B cell (primary cell): ENCODE measurements at regions not wholly inside any gene's neighbourhood (a gene's known extent, or its start where the extent isn't known, plus 50 kb on each side); places are given as distances from the start of the nearest gene placed in this dataset.

Experiments
- ATAC-seq: fragments of 200-7000 bp; cut with Tn5 transposase; one replicate; pipeline ENCODE4 v1.10.0; 2021; ENCODE audit warnings: low read depth, mild to moderate bottlenecking, moderate number of reproducible peaks, moderate library complexity
- CTCF ChIA-PET: fragments of 350-600 bp; sonication (Branson Sonifier 250); formaldehyde crosslinking; loops from one replicate; lab custom pipeline; 2021; ENCODE audit warnings: antibody characterized with exemption, inconsistent platforms; lab: Charles Lee
- POLR2A ChIA-PET: fragments of 350-600 bp; sonication (Branson Sonifier 250); formaldehyde crosslinking; loops from one replicate; lab custom pipeline; 2021; ENCODE audit warnings: antibody characterized with exemption; lab: Charles Lee
- DNase-seq: peaks from one replicate; pipeline ENCODE4 v3.0.0; 2013
- H2AFZ ChIP-seq: 2 replicates; pipeline ENCODE4 v1.6.1; 2012; ENCODE audit warnings: mild to moderate bottlenecking, low read depth, low read length; ENCODE audit not compliant: insufficient read depth, poor library complexity, severe bottlenecking
- H3K27ac ChIP-seq, 2 donors: 1 replicate in 1 of 2; 2 replicates in 1 of 2; pipeline ENCODE4 v1.5.1; 2012 to 2013; ENCODE audit warnings: low read length in 2 of 2, mild to moderate bottlenecking in 2 of 2, moderate library complexity in 1 of 2
- H3K27me3 ChIP-seq, 4 experiments: fragments of 200-600 bp in 1 of 4; sonication (generic) in 1 of 4; replicated peaks in 1 of 4; 1 replicate in 2 of 4; 2 replicates in 2 of 4; pipeline versions ENCODE4 v1.6.1 to v1.7.0; 2013 to 2016; ENCODE audit warnings: low read length in 3 of 4, mild to moderate bottlenecking in 2 of 4, mixed read lengths in 1 of 4, moderate library complexity in 1 of 4; ENCODE audit not compliant: insufficient read depth in 4 of 4, control insufficient read depth in 3 of 4; ENCODE audit errors: control extremely low read depth in 1 of 4
- H3K36me3 ChIP-seq, 2 experiments: replicated peaks in 1 of 2; 1 replicate in 1 of 2; 2 replicates in 1 of 2; pipeline versions ENCODE4 v1.6.1 to v1.7.1; 2013; ENCODE audit warnings: low read length in 1 of 2; ENCODE audit not compliant: insufficient read depth in 2 of 2, control insufficient read depth in 1 of 2; ENCODE audit errors: control extremely low read depth in 1 of 2, extremely low read depth in 1 of 2
- H3K4me1 ChIP-seq, 2 donors: fragments of 200-600 bp in 1 of 2; sonication (generic) in 1 of 2; 1 replicate in 1 of 2; 2 replicates in 1 of 2; pipeline versions ENCODE4 v1.5.1 to v1.6.1; 2013 to 2017; ENCODE audit warnings: low read length in 2 of 2; ENCODE audit not compliant: control insufficient read depth in 2 of 2, insufficient read depth in 2 of 2
- H3K4me2 ChIP-seq: replicated peaks from 2 replicates; pipeline ENCODE3; 2012; ENCODE audit warnings: mild to moderate bottlenecking, low read depth, low read length; ENCODE audit not compliant: poor library complexity, severe bottlenecking
- H3K4me3 ChIP-seq, 5 experiments: fragments of 200-600 bp in 1 of 5; sonication (generic) in 1 of 5; 1 replicate in 3 of 5; 2 replicates in 2 of 5; pipeline versions ENCODE4 v1.5.1 to v1.7.0; 2011 to 2016; ENCODE audit warnings: low read length in 4 of 5, mild to moderate bottlenecking in 4 of 5, low read depth in 2 of 5, control low read depth in 1 of 5, moderate library complexity in 1 of 5; ENCODE audit not compliant: insufficient read depth in 1 of 5; ENCODE audit errors: control extremely low read depth in 1 of 5, extremely low read depth in 1 of 5
- H3K79me2 ChIP-seq: fragments of 200-600 bp; sonication (generic); one replicate; pipeline ENCODE4 v1.6.0; 2016; ENCODE audit warnings: low read length; ENCODE audit not compliant: control insufficient read depth, insufficient read depth
- H3K9ac ChIP-seq: fragments of 200-600 bp; sonication (generic); 2 replicates; pipeline ENCODE4 v1.6.1; 2017; ENCODE audit warnings: mild to moderate bottlenecking, low read length, moderate library complexity
- H3K9me3 ChIP-seq, 3 donors: one replicate each; pipeline versions ENCODE4 v1.6.1 to v1.7.1; 2013; ENCODE audit warnings: low read length in 2 of 3; ENCODE audit not compliant: control insufficient read depth in 2 of 3, insufficient read depth in 1 of 3; ENCODE audit errors: control extremely low read depth in 1 of 3
- H4K20me1 ChIP-seq: 2 replicates; pipeline ENCODE4 v1.6.0; 2012; ENCODE audit warnings: mild to moderate bottlenecking, low read length; ENCODE audit not compliant: insufficient read depth, control insufficient read depth, poor library complexity, severe bottlenecking
- H3K27ac Mint-ChIP-seq: one replicate; pipeline ENCODE4 v1.8.0; 2021; ENCODE audit warnings: mixed read lengths
- H3K27me3 Mint-ChIP-seq: one replicate; pipeline ENCODE4 v1.8.0; 2021; ENCODE audit warnings: mixed read lengths
- H3K4me1 Mint-ChIP-seq: one replicate; pipeline ENCODE4 v1.8.0; 2021; ENCODE audit warnings: mixed read lengths
- H3K4me3 Mint-ChIP-seq: one replicate; pipeline ENCODE4 v1.8.0; 2021; ENCODE audit warnings: mixed read lengths
- H3K9me3 Mint-ChIP-seq: one replicate; pipeline ENCODE4 v1.8.0; 2022; ENCODE audit warnings: mixed read lengths; ENCODE audit not compliant: insufficient read depth
- EZH2 ChIP-seq: IDR thresholded peaks from 2 replicates; pipeline ENCODE4 v1.6.1; 2012; ENCODE audit warnings: borderline replicate concordance, low read depth, mild to moderate bottlenecking, moderate library complexity, low read length; ENCODE audit not compliant: insufficient read depth, poor library complexity, severe bottlenecking
- WGBS: methylation state at CpG from one replicate; pipeline ENCODE4 v1.1.5; 2013; ENCODE audit warnings: missing lambda C conversion rate; ENCODE audit not compliant: insufficient coverage; 5-methylcytosine and 5-hydroxymethylcytosine counted together
- intact Hi-C: fragments of 100-400 bp; cut with micrococcal nuclease; formaldehyde crosslinking; loops from one replicate; pipeline ENCODE4 v1.10.0; 2022
- TF ChIP-seq, protein P1 (sequence below): fragments of 200-600 bp; IDR thresholded peaks from one replicate; pipeline ENCODE4 v1.8.0; 2022; ENCODE audit warnings: antibody characterized with exemption, mild to moderate bottlenecking

DNA sequence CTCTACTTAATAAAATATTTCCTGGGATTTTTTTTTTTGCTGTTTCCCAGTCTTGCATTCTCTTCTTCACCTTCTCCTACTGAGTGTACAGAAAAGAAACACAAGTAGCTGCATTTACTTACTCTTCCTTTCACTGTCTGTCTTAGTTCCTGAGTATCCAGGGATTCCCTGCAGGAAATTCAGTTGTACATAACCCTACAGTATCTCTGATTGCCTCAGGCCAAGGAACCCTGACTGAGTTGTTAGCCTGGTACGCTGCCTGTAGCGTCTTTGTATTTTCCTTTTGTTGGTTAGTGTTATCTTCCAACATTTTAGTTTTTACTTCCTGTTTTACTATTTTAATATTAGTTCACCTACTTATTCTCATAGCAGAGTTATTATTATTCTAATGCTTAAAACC lies 142.5 kb upstream of the ROBO1 start:
- H3K4me1 ChIP-seq = no peaks in the 10 kb centered on the region
- no peak overlapping the region for H3K9ac ChIP-seq
- POLR2A ChIA-PET = no interaction called here
- CTCF ChIA-PET = no interaction called here
- no peak for DNase-seq
- H3K4me3 Mint-ChIP-seq = no peak overlapping the region
- no peak for ATAC-seq
- peaks cover 0 to 2% (median 0%) of the 10 kb centered on the region in 3 donors for H3K9me3 ChIP-seq
- intact Hi-C loops = no loop called here
- H3K27me3 ChIP-seq = no peaks in the 10 kb centered on the region
- no peaks in the 10 kb centered on the region for H3K79me2 ChIP-seq
- H3K4me1 Mint-ChIP-seq = no peaks in the 10 kb centered on the region
- TF ChIP-seq EZH2 = no peak
- TF ChIP-seq, protein P1, sequence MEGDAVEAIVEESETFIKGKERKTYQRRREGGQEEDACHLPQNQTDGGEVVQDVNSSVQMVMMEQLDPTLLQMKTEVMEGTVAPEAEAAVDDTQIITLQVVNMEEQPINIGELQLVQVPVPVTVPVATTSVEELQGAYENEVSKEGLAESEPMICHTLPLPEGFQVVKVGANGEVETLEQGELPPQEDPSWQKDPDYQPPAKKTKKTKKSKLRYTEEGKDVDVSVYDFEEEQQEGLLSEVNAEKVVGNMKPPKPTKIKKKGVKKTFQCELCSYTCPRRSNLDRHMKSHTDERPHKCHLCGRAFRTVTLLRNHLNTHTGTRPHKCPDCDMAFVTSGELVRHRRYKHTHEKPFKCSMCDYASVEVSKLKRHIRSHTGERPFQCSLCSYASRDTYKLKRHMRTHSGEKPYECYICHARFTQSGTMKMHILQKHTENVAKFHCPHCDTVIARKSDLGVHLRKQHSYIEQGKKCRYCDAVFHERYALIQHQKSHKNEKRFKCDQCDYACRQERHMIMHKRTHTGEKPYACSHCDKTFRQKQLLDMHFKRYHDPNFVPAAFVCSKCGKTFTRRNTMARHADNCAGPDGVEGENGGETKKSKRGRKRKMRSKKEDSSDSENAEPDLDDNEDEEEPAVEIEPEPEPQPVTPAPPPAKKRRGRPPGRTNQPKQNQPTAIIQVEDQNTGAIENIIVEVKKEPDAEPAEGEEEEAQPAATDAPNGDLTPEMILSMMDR = no peak
- no peaks in the 10 kb centered on the region for H3K9me3 Mint-ChIP-seq
- no CpG with 5 or more reads among the region's 2 CpGs for WGBS
- H3K27ac Mint-ChIP-seq = no peak overlapping the region
- no peak overlapping the region for H3K4me3 ChIP-seq
- no peak overlapping the region for H2AFZ ChIP-seq
- H3K27me3 Mint-ChIP-seq = no peaks in the 10 kb centered on the region
- no peaks in the 10 kb centered on the region for H4K20me1 ChIP-seq
- H3K27ac ChIP-seq = no peak overlapping the region
- no peaks in the 10 kb centered on the region for H3K36me3 ChIP-seq
- H3K4me2 ChIP-seq = no peak overlapping the region

DNA sequence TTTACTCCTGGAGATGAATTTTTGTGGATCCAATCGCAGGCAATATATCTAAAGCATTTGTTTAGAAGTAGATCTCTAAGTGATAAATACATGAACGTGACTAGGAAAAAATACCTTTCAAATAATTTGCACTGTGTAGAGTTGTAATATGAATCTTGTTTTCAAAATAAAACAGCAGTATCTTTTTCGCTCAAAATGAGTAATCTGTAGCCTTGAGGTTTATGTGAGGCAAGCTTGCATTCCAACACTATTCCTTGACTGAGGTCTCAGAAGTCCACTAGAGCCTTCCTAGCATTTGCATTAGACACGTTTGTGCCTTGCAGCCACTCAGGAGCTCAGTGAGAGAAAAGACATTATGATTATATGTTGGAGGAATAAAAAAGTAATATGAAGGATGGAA lies 138.3 kb upstream of the ROBO1 start:
- H3K4me2 ChIP-seq = no peak overlapping the region
- Mint-ChIP-seq H3K9me3 (peaks cover 1% of the 10 kb centered on the region), H3K4me3 (no peak overlapping the region), H3K27me3 (no peaks in the 10 kb centered on the region), H3K4me1 (no peaks in the 10 kb centered on the region), H3K27ac (no peak overlapping the region)
- no peaks in the 10 kb centered on the region for H3K79me2 ChIP-seq
- TF ChIP-seq EZH2 = no peak
- TF ChIP-seq, protein P1 = no peak
- no peaks in the 10 kb centered on the region for H3K4me1 ChIP-seq
- no peak overlapping the region for H3K27ac ChIP-seq
- POLR2A ChIA-PET = no interaction called here
- no peak overlapping the region for H3K4me3 ChIP-seq
- no peaks in the 10 kb centered on the region for H4K20me1 ChIP-seq
- no peaks in the 10 kb centered on the region for H3K27me3 ChIP-seq
- no CpG with 5 or more reads among the region's 4 CpGs for WGBS
- CTCF ChIA-PET = no interaction called here
- ATAC-seq = no peak
- intact Hi-C loops = no loop called here
- no peak for DNase-seq
- no peaks in the 10 kb centered on the region for H3K9me3 ChIP-seq
- no peak overlapping the region for H2AFZ ChIP-seq
- H3K36me3 ChIP-seq = no peaks in the 10 kb centered on the region
- no peak overlapping the region for H3K9ac ChIP-seq
